ENCODE measurements at regions not wholly inside any gene's neighbourhood (a gene's known extent, or its start where the extent isn't known, plus 50 kb on each side); places are given as distances from the start of the nearest gene placed in this dataset.

GRCh38 chr1:88398338-88398737, 285.7 kb upstream of the PKN2 start:
- TF ChIP-seq POLR2A (IDR thresholded peaks at IDR 0.05) (no peak), CTCF (IDR thresholded peaks at IDR 0.05) (no peak)

Measured in lower leg skin (tissue), 3 donors.